RWPE1 (cell line): ENCODE measurements at regions not wholly inside any gene's neighbourhood (a gene's known extent, or its start where the extent isn't known, plus 50 kb on each side); places are given as distances from the start of the nearest gene placed in this dataset.
"Not testable (repeated sequence)": the region's sequence is repeated elsewhere in the genome, so short reads cannot be mapped to it uniquely, and the experiment has no call there.

ENCODE experiments used
- CTCF ChIA-PET: fragments of 350-600 bp; sonication (Branson Sonifier 250); formaldehyde crosslinking; extraction: SDS; loops from one replicate; lab custom pipeline; 2021; lab: Yijun Ruan, JAX
- POLR2A ChIA-PET: fragments of 400-600 bp; formaldehyde crosslinking; extraction: SDS; loops from one replicate; lab custom pipeline; 2020; ENCODE audit warnings: antibody characterized with exemption; ENCODE audit not compliant: low non-redundant PET; lab: Yijun Ruan, JAX
- DNase-seq: peaks from one replicate; pipeline ENCODE4 v3.0.0; 2012; ENCODE audit warnings: low spot score
- H3K27ac ChIP-seq: fragments of 450-650 bp; 2 replicates; pipeline ENCODE4 v1.5.1; 2017
- CTCF ChIP-seq: fragments of 450-650 bp; conservative IDR thresholded peaks from 2 replicates; pipeline ENCODE4 v1.5.1; 2017; ENCODE audit warnings: low read depth, mild to moderate bottlenecking

- no peak overlapping the region for H3K27ac ChIP-seq
Measured at GRCh38 chr6:164048840-164049516, 634.5 kb downstream of the QKI start.

DNA sequence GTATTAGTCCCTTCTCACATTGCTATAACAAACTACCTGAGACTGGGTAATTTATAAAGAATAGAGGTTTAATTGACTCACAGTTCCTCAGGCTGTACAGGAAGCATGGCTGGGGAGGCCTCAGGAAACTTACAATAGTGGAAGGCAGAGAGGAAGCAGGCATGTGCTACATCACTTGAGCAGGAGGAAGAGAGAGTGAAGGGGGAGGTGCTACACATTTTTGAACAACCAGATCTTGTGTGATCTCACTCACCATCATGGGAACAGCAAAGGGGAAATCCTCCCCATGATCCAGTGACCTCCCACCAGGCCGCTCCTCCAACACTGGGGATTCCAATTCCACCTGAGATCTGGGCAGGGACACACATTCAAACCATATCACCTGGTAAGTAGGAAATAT, 630.6 kb downstream of the QKI start:
- no peak for DNase-seq
- CTCF ChIA-PET, result no interaction called here
- no peak for TF ChIP-seq CTCF
- no peak overlapping the region for H3K27ac ChIP-seq
- POLR2A ChIA-PET, result no interaction called here

More at GRCh38 chr6:164048840-164049516, 634.5 kb downstream of the QKI start:
- TF ChIP-seq CTCF, result no peak
- ChIA-PET CTCF (no interaction called here), POLR2A (no interaction called here)
- DNase-seq, result peak; percentile 8

GRCh38 chr6:164043656-164044055, 629.1 kb downstream of the QKI start:
- H3K27ac ChIP-seq, POLR2A ChIA-PET, CTCF ChIA-PET, DNase-seq: not testable (repeated sequence)

DNA sequence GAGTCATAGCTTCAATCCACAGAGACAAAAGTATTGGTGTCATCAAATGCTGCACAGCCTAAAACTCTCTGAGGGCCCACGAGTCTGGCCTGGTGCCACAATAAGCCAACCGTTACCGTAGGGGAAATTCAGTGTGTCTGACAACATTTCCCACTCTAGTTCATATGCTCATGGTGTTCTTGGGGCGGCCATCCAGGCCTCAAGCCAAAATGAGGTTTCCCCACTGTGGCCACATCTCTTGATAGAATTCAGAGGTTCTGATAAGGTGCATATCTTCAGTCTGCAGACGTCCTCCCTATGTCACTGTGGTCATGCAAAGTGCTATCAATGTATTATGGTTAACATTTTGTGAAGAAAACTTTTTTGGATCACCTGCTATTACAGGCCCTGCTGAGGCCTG, 627.7 kb downstream of the QKI start:
- ChIA-PET POLR2A (no interaction called here), CTCF (no interaction called here)
- H3K27ac ChIP-seq, result no peak overlapping the region
- TF ChIP-seq CTCF, result no peak
- no peak for DNase-seq

DNA sequence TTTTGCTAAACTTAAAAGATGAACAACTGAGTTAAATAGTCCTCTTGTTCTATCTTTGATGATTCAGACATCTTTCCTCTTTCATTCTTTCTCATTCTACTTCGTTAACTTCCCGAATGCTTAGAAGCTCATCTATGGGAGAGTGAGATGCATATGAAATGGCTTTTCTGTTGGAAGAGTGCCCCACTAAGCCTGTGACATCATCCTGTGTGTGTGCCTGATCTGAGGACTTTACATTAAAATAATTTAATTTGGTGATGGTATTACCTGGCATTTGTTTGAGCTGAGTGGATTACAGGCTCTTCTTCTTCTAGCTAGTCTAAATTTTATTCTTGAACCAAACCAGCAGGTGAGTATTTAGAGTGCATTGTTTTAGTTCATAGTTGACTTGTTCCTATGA, 626.5 kb downstream of the QKI start:
- POLR2A ChIA-PET, result no interaction called here
- no peak for DNase-seq
- TF ChIP-seq CTCF, result no peak
- CTCF ChIA-PET, result interaction anchor here (0.7 kb wide), 1 partner anchor 134 kb away, joined by 3 read pairs; no protein-coding TSS in a partner anchor
- H3K27ac ChIP-seq, result no peak overlapping the region

GRCh38 chr6:164039954-164040375, 625.4 kb downstream of the QKI start:
- POLR2A ChIA-PET, result no interaction called here
- no peak overlapping the region for H3K27ac ChIP-seq
- TF ChIP-seq CTCF, result peak; percentile 44
- DNase-seq, result peak; percentile 86
- CTCF ChIA-PET, result interaction anchor here (0.6 kb wide), 2 partner anchors 1194 to 1195 kb away, joined by 4 read pairs; no protein-coding TSS in a partner anchor

GRCh38 chr6:164037171-164037870, 622.8 kb downstream of the QKI start:
- no peak for DNase-seq
- TF ChIP-seq CTCF, result no peak
- CTCF ChIA-PET, result no interaction called here
- H3K27ac ChIP-seq, result no peak overlapping the region
- POLR2A ChIA-PET, result no interaction called here
